OCI-LY3 (cell line): ENCODE measurements at regions not wholly inside any gene's neighbourhood (a gene's known extent, or its start where the extent isn't known, plus 50 kb on each side); places are given as distances from the start of the nearest gene placed in this dataset.

Experiments
- CTCF ChIP-seq: fragments of 200-600, 300-600 bp; sonication (generic); IDR thresholded peaks from 2 replicates; pipeline ENCODE4 v1.5.1; 2014; ENCODE audit warnings: antibody characterized with exemption, low read length, low read depth
- EZH2phosphoT487 ChIP-seq: fragments of 200-600 bp; shearing (Covaris generic); IDR thresholded peaks from 2 replicates; pipeline ENCODE4 v1.6.1; 2018; ENCODE audit warnings: antibody characterized with exemption, mixed run types, low read depth

- no peak for TF ChIP-seq CTCF
- no peak for TF ChIP-seq EZH2phosphoT487
Observed at GRCh38 chr13:60755380-60756163, 358.6 kb downstream of the TDRD3 start.
